GM12875 (cell line): ENCODE measurements at regions not wholly inside any gene's neighbourhood (a gene's known extent, or its start where the extent isn't known, plus 50 kb on each side); places are given as distances from the start of the nearest gene placed in this dataset.

Experiments
- H3K4me3 ChIP-seq: one replicate; pipeline ENCODE4 v1.5.1; 2011; ENCODE audit warnings: low read depth, low read length, control low read depth
- CTCF ChIP-seq: IDR thresholded peaks from 2 replicates; pipeline ENCODE4 v1.5.1; 2011; ENCODE audit warnings: low read depth, mild to moderate bottlenecking, control low read depth, inconsistent platforms, low read length, moderate library complexity, borderline replicate concordance; ENCODE audit not compliant: insufficient read depth

GRCh38 chr2:37566517-37566981 is 104.9 kb downstream of the CDC42EP3 start:
- no peak overlapping the region for H3K4me3 ChIP-seq
- TF ChIP-seq CTCF: no peak

- H3K4me3 ChIP-seq: no peak overlapping the region
- no peak for TF ChIP-seq CTCF
Observed at GRCh38 chr2:37568565-37568964, 102.9 kb downstream of the CDC42EP3 start.

DNA sequence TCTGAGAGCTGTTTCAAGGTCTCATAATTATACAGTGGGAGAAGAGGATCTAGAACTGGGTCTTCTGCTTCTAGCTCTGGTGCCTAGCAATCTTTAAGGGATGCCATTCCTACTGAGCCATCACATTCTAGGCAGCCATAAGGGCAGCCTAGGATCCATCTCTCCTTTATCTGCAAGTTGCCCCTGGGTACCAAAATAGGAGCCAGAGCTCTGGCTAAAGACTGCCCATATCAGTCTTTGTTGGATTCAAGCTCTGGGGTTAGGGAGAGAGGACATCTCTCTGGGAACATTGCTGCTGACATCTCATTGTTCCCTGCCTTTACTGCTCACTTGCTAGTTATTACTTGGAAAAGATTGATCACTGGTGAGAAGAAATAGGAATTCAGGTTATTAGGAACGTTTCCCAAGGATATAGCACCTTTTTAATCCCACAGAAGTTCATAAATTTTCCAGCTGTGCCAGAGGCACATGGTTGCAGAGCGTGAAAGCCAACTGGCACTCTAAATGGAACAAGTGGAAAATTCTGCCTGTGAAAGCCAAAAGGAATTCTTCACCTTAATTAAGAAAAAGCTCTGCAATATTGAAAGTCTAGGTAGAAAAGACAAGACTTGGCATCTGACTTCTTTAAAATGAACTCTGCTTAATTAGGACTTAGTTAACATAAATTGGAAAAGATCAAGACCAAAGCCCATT is 102.2 kb downstream of the CDC42EP3 start:
- no peak for TF ChIP-seq CTCF
- no peak overlapping the region for H3K4me3 ChIP-seq

GRCh38 chr2:37569986-37570679 is 101.3 kb downstream of the CDC42EP3 start:
- no peak overlapping the region for H3K4me3 ChIP-seq
- no peak for TF ChIP-seq CTCF

- no peak overlapping the region for H3K4me3 ChIP-seq
- TF ChIP-seq CTCF: no peak
Observed at GRCh38 chr2:37570773-37571586, 100.5 kb downstream of the CDC42EP3 start.

DNA sequence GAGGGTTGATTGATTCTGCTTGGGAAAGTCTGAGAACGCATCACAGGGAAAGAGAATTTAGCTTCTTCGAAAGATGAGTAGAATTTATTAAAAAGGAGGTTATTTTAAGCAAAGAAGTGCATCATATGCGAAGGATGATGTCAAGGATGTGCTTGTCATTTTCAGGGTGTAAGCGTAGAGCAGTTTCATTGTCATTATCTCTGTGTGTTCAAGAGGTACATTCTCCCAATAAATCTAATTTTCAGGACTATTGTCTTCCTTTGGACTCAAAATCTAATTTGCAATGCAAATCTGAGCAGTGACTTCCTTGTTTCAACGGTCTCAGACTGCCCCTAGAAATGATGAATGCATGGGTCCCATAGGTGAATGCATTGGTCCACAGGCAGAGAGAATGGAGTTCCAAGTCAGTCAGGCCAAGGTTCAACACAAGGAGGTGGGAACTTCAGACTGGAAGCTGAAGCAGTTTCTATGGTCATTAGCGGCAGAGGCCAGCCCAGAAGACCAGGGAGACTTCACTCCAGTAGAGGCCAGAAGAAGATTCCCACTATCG is 99.8 kb downstream of the CDC42EP3 start:
- TF ChIP-seq CTCF: no peak
- H3K4me3 ChIP-seq: no peak overlapping the region
